ENCODE measurements at regions not wholly inside any gene's neighbourhood (a gene's known extent, or its start where the extent isn't known, plus 50 kb on each side); places are given as distances from the start of the nearest gene placed in this dataset.

DNA sequence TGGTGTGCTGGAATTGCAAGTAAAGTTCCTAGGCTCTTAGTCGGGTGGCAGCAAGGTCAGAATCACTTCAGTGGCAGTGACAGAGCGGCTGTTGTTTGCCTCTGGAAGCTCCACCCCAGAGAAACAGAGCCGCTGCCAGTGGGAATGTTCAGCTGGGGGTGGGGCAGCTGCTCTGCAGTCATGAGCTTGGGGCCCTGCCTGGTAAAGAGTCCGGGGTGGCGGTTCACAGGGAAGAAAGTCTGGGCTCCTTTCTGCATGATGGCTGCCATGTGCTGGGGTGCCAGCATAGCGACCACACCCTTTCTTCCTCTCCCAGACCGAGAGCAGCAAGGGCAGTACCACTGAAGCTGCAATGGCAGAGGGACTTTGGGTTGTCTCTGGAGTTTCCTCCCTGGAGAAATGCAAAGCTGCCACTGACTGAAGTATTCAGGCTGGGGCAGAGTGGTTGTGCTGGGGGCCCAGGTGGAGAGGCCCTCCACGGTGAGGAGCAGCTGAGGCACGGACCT lies 108.8 kb upstream of the CENPE start (continued):
- TF ChIP-seq ZNF839 (CRISPR knock-in tag; IDR thresholded peaks at IDR 0.05; ENCODE audit: borderline replicate concordance) (0 out of 2 replicates have a peak, but pooled peaks have one; percentile 34), ZSCAN30 (CRISPR knock-in tag; IDR thresholded peaks at IDR 0.05) (no peak), BCL6 (CRISPR knock-in tag; IDR thresholded peaks at IDR 0.05) (0 out of 2 replicates have a peak, but pooled peaks have one; percentile 7), ZBTB7B (CRISPR knock-in tag; IDR thresholded peaks at IDR 0.05) (0 out of 2 replicates have a peak, but pooled peaks have one; percentile 37), RFX3 (CRISPR knock-in tag; IDR thresholded peaks at IDR 0.05) (no peak), FOXC1 (CRISPR knock-in tag; IDR thresholded peaks at IDR 0.05; ENCODE audit: borderline replicate concordance) (0 out of 2 replicates have a peak, but pooled peaks have one; percentile 39), TFE3 (CRISPR knock-in tag; IDR thresholded peaks at IDR 0.05) (peak; percentile 64; the same call in 1 of the 2 replicates), CBX1 (IDR thresholded peaks at IDR 0.05; ENCODE audit: low read depth) (peak; percentile 35), RARA (CRISPR knock-in tag; IDR thresholded peaks at IDR 0.05) (0 out of 2 replicates have a peak, but pooled peaks have one; percentile 11), DZIP1 (CRISPR knock-in tag; IDR thresholded peaks at IDR 0.05) (0 out of 2 replicates have a peak, but pooled peaks have one; percentile 10), SAP130 (CRISPR knock-in tag; IDR thresholded peaks at IDR 0.05; ENCODE audit: low read depth) (peak; percentile 55), HMGA1 (CRISPR knock-in tag; conservative IDR thresholded peaks at IDR 0.05) (no peak), HIC2 (CRISPR knock-in tag; IDR thresholded peaks at IDR 0.05; ENCODE audit: low read depth) (0 out of 2 replicates have a peak, but pooled peaks have one; percentile 36), ZFX (CRISPR knock-in tag; IDR thresholded peaks at IDR 0.05; ENCODE audit: low read depth) (peak; percentile 46; the same call in 1 of the 2 replicates)
- TF ChIP-seq, protein P1, sequence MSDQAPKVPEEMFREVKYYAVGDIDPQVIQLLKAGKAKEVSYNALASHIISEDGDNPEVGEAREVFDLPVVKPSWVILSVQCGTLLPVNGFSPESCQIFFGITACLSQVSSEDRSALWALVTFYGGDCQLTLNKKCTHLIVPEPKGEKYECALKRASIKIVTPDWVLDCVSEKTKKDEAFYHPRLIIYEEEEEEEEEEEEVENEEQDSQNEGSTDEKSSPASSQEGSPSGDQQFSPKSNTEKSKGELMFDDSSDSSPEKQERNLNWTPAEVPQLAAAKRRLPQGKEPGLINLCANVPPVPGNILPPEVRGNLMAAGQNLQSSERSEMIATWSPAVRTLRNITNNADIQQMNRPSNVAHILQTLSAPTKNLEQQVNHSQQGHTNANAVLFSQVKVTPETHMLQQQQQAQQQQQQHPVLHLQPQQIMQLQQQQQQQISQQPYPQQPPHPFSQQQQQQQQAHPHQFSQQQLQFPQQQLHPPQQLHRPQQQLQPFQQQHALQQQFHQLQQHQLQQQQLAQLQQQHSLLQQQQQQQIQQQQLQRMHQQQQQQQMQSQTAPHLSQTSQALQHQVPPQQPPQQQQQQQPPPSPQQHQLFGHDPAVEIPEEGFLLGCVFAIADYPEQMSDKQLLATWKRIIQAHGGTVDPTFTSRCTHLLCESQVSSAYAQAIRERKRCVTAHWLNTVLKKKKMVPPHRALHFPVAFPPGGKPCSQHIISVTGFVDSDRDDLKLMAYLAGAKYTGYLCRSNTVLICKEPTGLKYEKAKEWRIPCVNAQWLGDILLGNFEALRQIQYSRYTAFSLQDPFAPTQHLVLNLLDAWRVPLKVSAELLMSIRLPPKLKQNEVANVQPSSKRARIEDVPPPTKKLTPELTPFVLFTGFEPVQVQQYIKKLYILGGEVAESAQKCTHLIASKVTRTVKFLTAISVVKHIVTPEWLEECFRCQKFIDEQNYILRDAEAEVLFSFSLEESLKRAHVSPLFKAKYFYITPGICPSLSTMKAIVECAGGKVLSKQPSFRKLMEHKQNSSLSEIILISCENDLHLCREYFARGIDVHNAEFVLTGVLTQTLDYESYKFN (CRISPR knock-in tag; conservative IDR thresholded peaks at IDR 0.05) = 0 out of 2 replicates have a peak, but pooled peaks have one; percentile 35
- TF ChIP-seq, protein P2, sequence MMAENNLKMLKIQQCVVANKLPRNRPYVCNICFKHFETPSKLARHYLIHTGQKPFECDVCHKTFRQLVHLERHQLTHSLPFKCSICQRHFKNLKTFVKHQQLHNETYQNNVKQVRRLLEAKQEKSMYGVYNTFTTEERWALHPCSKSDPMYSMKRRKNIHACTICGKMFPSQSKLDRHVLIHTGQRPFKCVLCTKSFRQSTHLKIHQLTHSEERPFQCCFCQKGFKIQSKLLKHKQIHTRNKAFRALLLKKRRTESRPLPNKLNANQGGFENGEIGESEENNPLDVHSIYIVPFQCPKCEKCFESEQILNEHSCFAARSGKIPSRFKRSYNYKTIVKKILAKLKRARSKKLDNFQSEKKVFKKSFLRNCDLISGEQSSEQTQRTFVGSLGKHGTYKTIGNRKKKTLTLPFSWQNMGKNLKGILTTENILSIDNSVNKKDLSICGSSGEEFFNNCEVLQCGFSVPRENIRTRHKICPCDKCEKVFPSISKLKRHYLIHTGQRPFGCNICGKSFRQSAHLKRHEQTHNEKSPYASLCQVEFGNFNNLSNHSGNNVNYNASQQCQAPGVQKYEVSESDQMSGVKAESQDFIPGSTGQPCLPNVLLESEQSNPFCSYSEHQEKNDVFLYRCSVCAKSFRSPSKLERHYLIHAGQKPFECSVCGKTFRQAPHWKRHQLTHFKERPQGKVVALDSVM (CRISPR knock-in tag; IDR thresholded peaks at IDR 0.05) = no peak

Data from HepG2 (cell line).